Thoracic aorta (tissue), 2 donors: ENCODE measurements at regions not wholly inside any gene's neighbourhood (a gene's known extent, or its start where the extent isn't known, plus 50 kb on each side); places are given as distances from the start of the nearest gene placed in this dataset.

ENCODE experiments used
- ATAC-seq: fragments of 150-250 bp; one replicate; pipeline ENCODE4 v1.8.0; 2017; ENCODE audit warnings: low read depth; ENCODE audit not compliant: insufficient number of reproducible peaks, low FRiP score
- DNase-seq: peaks from one replicate; pipeline ENCODE4 v3.0.0-alpha.2; 2020; ENCODE audit warnings: low spot score
- H3K27ac ChIP-seq, 2 donors: fragments of 200-600 bp; sonication (generic); 1 replicate in 1 of 2; 2 replicates in 1 of 2; pipeline ENCODE4 v1.5.1; 2016; ENCODE audit warnings: mild to moderate bottlenecking in 2 of 2, moderate library complexity in 2 of 2
- H3K27me3 ChIP-seq: fragments of 200-600 bp; sonication (generic); replicated peaks from 2 replicates; pipeline ENCODE4 v1.6.0; 2016; ENCODE audit warnings: mild to moderate bottlenecking; ENCODE audit not compliant: insufficient read depth
- H3K36me3 ChIP-seq: fragments of 200-600 bp; sonication (generic); one replicate; pipeline ENCODE4 v1.5.1; 2016
- H3K4me1 ChIP-seq, 2 donors: fragments of 200-600 bp; sonication (generic); 1 replicate in 1 of 2; 2 replicates in 1 of 2; pipeline versions ENCODE4 v1.5.1 to v1.6.0; 2016; ENCODE audit warnings: low read depth in 2 of 2, mild to moderate bottlenecking in 1 of 2; ENCODE audit not compliant: control insufficient read depth in 1 of 2
- H3K4me3 ChIP-seq: fragments of 200-600 bp; sonication (generic); 2 replicates; pipeline ENCODE4 v1.5.1; 2016; ENCODE audit warnings: mild to moderate bottlenecking
- H3K9me3 ChIP-seq: fragments of 200-600 bp; sonication (generic); 2 replicates; pipeline ENCODE4 v1.5.1; 2016
- CTCF ChIP-seq: fragments of 200-600 bp; sonication (generic); IDR thresholded peaks from one replicate; pipeline ENCODE4 v1.5.1; 2019; ENCODE audit warnings: antibody characterized with exemption

- DNase-seq = no peak
- H3K27ac ChIP-seq = no peak overlapping the region
- H3K9me3 ChIP-seq = no peaks in the 10 kb centered on the region
- H3K36me3 ChIP-seq = no peaks in the 10 kb centered on the region
- ATAC-seq = no peak
- no peak overlapping the region for H3K4me3 ChIP-seq
- no peaks in the 10 kb centered on the region for H3K4me1 ChIP-seq
- TF ChIP-seq CTCF = no peak
- H3K27me3 ChIP-seq = no peaks in the 10 kb centered on the region
Measured at GRCh38 chr9:29793970-29794369, 2220.7 kb upstream of the C9orf72 start.

GRCh38 chr9:29796291-29796952 is 2223.1 kb upstream of the C9orf72 start:
- ATAC-seq = no peak

GRCh38 chr9:29798599-29798998 is 2225.3 kb upstream of the C9orf72 start:
- no peak for TF ChIP-seq CTCF
- no peak for ATAC-seq
- Histone ChIP-seq H3K4me3 (no peak overlapping the region), H3K36me3 (no peaks in the 10 kb centered on the region), H3K9me3 (no peaks in the 10 kb centered on the region), H3K27me3 (no peaks in the 10 kb centered on the region), H3K27ac (no peak overlapping the region), H3K4me1 (no peaks in the 10 kb centered on the region)
- no peak for DNase-seq

More at GRCh38 chr9:29796291-29796952, 2223.1 kb upstream of the C9orf72 start:
- no peaks in the 10 kb centered on the region for H3K36me3 ChIP-seq
- H3K27ac ChIP-seq = no peak overlapping the region
- no peaks in the 10 kb centered on the region for H3K9me3 ChIP-seq
- DNase-seq = no peak
- H3K4me3 ChIP-seq = no peak overlapping the region
- no peaks in the 10 kb centered on the region for H3K4me1 ChIP-seq
- H3K27me3 ChIP-seq = no peaks in the 10 kb centered on the region
- TF ChIP-seq CTCF = no peak

GRCh38 chr9:29799227-29799626 is 2225.9 kb upstream of the C9orf72 start:
- Histone ChIP-seq H3K4me3 (no peak overlapping the region), H3K27ac (no peak overlapping the region), H3K36me3 (no peaks in the 10 kb centered on the region), H3K9me3 (no peaks in the 10 kb centered on the region), H3K27me3 (no peaks in the 10 kb centered on the region), H3K4me1 (no peaks in the 10 kb centered on the region)
- ATAC-seq (no peak), DNase-seq (no peak)
- no peak for TF ChIP-seq CTCF

GRCh38 chr9:29800821-29801220 is 2227.5 kb upstream of the C9orf72 start:
- H3K27me3 ChIP-seq = no peaks in the 10 kb centered on the region
- no peak for DNase-seq
- no peak for ATAC-seq

More at GRCh38 chr9:29800821-29801220, 2227.5 kb upstream of the C9orf72 start:
- no peak overlapping the region for H3K4me3 ChIP-seq
- H3K9me3 ChIP-seq = no peaks in the 10 kb centered on the region
- H3K36me3 ChIP-seq = no peaks in the 10 kb centered on the region
- no peak overlapping the region for H3K27ac ChIP-seq
- no peaks in the 10 kb centered on the region for H3K4me1 ChIP-seq
- TF ChIP-seq CTCF = no peak
